ENCODE measurements at regions not wholly inside any gene's neighbourhood (a gene's known extent, or its start where the extent isn't known, plus 50 kb on each side); places are given as distances from the start of the nearest gene placed in this dataset.

DNA sequence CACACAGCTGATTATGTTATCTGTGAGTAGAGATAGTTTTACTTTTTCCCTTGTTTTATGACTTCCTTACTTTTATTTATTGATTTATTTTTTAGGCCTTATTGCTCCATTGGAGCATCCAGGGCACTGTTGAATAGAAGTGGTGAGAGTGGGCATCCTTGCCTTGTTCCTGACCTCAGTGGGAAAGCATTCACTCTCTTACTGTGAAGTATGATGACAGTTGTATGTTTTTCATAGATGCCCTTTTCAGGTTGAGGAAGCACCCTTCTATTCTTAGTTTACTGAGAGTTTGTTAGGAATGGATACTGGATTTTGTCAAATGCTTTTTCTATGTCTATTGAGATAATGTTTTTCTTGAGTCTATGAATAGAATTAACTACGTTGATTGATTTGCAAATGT is 88.6 kb downstream of the XRCC2 start:
- TF ChIP-seq POLR2A (IDR thresholded peaks at IDR 0.05): no peak
- TF ChIP-seq, protein P1, sequence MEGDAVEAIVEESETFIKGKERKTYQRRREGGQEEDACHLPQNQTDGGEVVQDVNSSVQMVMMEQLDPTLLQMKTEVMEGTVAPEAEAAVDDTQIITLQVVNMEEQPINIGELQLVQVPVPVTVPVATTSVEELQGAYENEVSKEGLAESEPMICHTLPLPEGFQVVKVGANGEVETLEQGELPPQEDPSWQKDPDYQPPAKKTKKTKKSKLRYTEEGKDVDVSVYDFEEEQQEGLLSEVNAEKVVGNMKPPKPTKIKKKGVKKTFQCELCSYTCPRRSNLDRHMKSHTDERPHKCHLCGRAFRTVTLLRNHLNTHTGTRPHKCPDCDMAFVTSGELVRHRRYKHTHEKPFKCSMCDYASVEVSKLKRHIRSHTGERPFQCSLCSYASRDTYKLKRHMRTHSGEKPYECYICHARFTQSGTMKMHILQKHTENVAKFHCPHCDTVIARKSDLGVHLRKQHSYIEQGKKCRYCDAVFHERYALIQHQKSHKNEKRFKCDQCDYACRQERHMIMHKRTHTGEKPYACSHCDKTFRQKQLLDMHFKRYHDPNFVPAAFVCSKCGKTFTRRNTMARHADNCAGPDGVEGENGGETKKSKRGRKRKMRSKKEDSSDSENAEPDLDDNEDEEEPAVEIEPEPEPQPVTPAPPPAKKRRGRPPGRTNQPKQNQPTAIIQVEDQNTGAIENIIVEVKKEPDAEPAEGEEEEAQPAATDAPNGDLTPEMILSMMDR (IDR thresholded peaks at IDR 0.05): no peak

Measured in body of pancreas (tissue), 4 donors.